SK-N-MC (cell line): ENCODE measurements at regions not wholly inside any gene's neighbourhood (a gene's known extent, or its start where the extent isn't known, plus 50 kb on each side); places are given as distances from the start of the nearest gene placed in this dataset.

Experiments
- EZH2 ChIP-seq: fragments of 200-600 bp; sonication (generic); IDR thresholded peaks from one replicate; pipeline ENCODE4 v1.6.1; 2017; ENCODE audit warnings: antibody characterized with exemption
- POLR2AphosphoS5 ChIP-seq: IDR thresholded peaks from 2 replicates; pipeline ENCODE4 v1.6.1; 2012; ENCODE audit warnings: mild to moderate bottlenecking, low read depth, low read length, borderline replicate concordance

- no peak for TF ChIP-seq POLR2AphosphoS5
- TF ChIP-seq EZH2, result no peak
Observed at GRCh38 chr19:28475525-28475924, 737.4 kb downstream of the UQCRFS1 start.
